ENCODE measurements at regions not wholly inside any gene's neighbourhood (a gene's known extent, or its start where the extent isn't known, plus 50 kb on each side); places are given as distances from the start of the nearest gene placed in this dataset.

GRCh38 chr11:109350091-109350490 lies 71.9 kb upstream of the C11orf87 start:
- no peak for TF ChIP-seq CTCF (IDR thresholded peaks at IDR 0.05 in 2 of 3, conservative IDR thresholded peaks at IDR 0.05 in 1 of 3; ENCODE audit: borderline replicate concordance in 1 of 3, insufficient read depth in 1 of 3, low read depth in 2 of 3, low read length in 2 of 3)
- TF ChIP-seq EZH2 (IDR thresholded peaks at IDR 0.05) = no peak
- no peak for TF ChIP-seq MAX (IDR thresholded peaks at IDR 0.05)
- TF ChIP-seq EZH2phosphoT487 (IDR thresholded peaks at IDR 0.05; ENCODE audit: borderline replicate concordance) = no peak
- TF ChIP-seq ZFX (IDR thresholded peaks at IDR 0.05) = no peak
- no peak for TF ChIP-seq YY1 (IDR thresholded peaks at IDR 0.05; ENCODE audit: extremely low read depth, insufficient replicate concordance, low read depth, low read length)
- TF ChIP-seq FOSL1 (IDR thresholded peaks at IDR 0.05; ENCODE audit: low read depth) = no peak
- no peak for TF ChIP-seq ELF1 (IDR thresholded peaks at IDR 0.05; ENCODE audit: borderline replicate concordance, low read depth)
- TF ChIP-seq RAD21 (IDR thresholded peaks at IDR 0.05; ENCODE audit: low read depth) = no peak
- no peak for TF ChIP-seq REST (IDR thresholded peaks at IDR 0.05; ENCODE audit: low read depth)
- TF ChIP-seq TCF7L2 (IDR thresholded peaks at IDR 0.05; ENCODE audit: borderline replicate concordance, extremely low read depth, insufficient read depth, insufficient read length) = no peak
- no peak for TF ChIP-seq POLR2A (IDR thresholded peaks at IDR 0.05; ENCODE audit: borderline replicate concordance, extremely low read depth, insufficient read depth, insufficient read length)
- TF ChIP-seq EGR1 (IDR thresholded peaks at IDR 0.05; ENCODE audit: low read depth) = no peak
- TF ChIP-seq CBX3 (IDR thresholded peaks at IDR 0.05; ENCODE audit: low read depth) = no peak
